GM12891 (cell line): ENCODE measurements at regions not wholly inside any gene's neighbourhood (a gene's known extent, or its start where the extent isn't known, plus 50 kb on each side); places are given as distances from the start of the nearest gene placed in this dataset.
A peak's percentile ranks its signal among the peaks of the same experiment; 100 is the strongest.
"Not testable (repeated sequence)": the region's sequence is repeated elsewhere in the genome, so short reads cannot be mapped to it uniquely, and the experiment has no call there.

Experiments
- DNase-seq: peaks from one replicate; pipeline ENCODE4 v3.0.0; 2011; ENCODE audit warnings: low spot score; ENCODE audit not compliant: insufficient read length
- FAIRE-seq: peaks from 2 replicates; lab custom pipeline; 2011; peaks lifted over from hg19 to GRCh38; lab: Jason Lieb, UNC
- PAX5 ChIP-seq: IDR thresholded peaks from 2 replicates; pipeline ENCODE4 v1.6.1; 2011; ENCODE audit warnings: low read length, moderate library complexity, mild to moderate bottlenecking; ENCODE audit not compliant: insufficient read depth, severe bottlenecking
- POLR2A ChIP-seq: IDR thresholded peaks from 2 replicates; pipeline ENCODE4 v1.6.1; 2011; ENCODE audit warnings: low read depth, low read length, control low read depth
- POLR2AphosphoS5 ChIP-seq: IDR thresholded peaks from 2 replicates; pipeline ENCODE4 v1.6.1; 2011; ENCODE audit warnings: low read depth, low read length, control low read depth
- POU2F2 ChIP-seq: IDR thresholded peaks from 2 replicates; pipeline ENCODE4 v1.6.1; 2011; ENCODE audit warnings: low read depth, mild to moderate bottlenecking, control low read depth, low read length, moderate library complexity
- SPI1 ChIP-seq: IDR thresholded peaks from 2 replicates; pipeline ENCODE4 v1.6.1; 2011; ENCODE audit warnings: low read depth, low read length, control low read depth
- TAF1 ChIP-seq: IDR thresholded peaks from 2 replicates; pipeline ENCODE4 v1.6.1; 2011; ENCODE audit warnings: low read depth, low read length, control low read depth

GRCh38 chr2:58767828-58768714 is 526.9 kb upstream of the FANCL start:
- FAIRE-seq (no peak), DNase-seq (no peak)
- TF ChIP-seq POU2F2 (no peak), PAX5 (no peak), POLR2AphosphoS5 (no peak), SPI1 (no peak), POLR2A (no peak), TAF1 (no peak)

- TF ChIP-seq PAX5: no peak
- no peak for TF ChIP-seq POU2F2
- TF ChIP-seq POLR2A: no peak
- no peak for TF ChIP-seq SPI1
- no peak for TF ChIP-seq POLR2AphosphoS5
- TF ChIP-seq TAF1: no peak
- DNase-seq (no peak), FAIRE-seq (no peak)
Observed at GRCh38 chr2:58764338-58765104, 523.4 kb upstream of the FANCL start.

DNA sequence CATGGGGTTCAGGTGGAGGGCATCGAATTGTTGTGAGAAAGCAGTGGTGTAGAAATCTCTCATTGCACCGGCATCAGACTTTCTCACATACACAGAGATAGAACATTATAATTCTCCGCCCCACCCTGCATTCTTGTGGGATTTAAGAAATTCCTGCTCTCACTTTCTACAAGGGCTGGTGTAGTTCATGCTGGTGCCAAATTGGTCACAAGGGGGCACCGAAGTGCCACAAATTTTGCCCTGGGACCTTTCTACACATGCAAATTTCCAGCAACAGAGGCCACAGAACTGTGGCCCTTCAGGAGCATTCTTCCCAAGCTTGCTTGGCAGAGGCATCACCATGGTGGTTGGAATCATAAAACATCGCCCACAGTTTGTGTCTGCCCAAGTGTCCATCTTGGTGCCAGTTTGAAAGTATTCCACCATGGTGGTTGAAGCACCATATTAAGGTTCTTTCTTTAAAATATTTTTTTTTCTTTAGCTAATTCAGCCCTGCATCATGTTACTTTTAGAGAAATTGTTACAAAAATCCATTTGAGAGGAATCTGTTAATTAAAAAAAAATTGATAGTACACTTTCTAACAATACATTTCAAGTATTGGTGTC is 521.2 kb upstream of the FANCL start:
- FAIRE-seq (peak; percentile 76), DNase-seq (peak; percentile 3)
- TF ChIP-seq POLR2A (no peak), POU2F2 (peak; percentile 79; the same call in 1 of the 2 replicates)

DNA sequence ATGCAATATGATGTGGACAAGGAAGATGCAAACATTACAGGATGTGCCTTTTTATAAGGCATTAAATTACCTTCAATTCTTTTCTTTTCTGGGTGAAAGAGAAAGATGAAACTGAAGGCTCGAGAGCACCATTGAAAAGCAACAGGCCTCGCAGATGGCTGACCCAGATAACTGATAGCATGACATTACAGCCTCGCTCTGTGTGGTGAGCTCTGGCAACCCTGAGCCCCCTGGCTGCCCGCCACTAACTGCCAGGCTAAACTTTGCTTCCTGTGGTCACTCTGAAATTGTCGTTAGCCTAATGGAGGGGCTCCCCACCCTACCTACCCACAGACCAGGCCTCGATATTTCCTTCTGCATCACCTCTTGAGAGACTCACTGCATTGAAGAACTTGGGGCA is 516.8 kb upstream of the FANCL start:
- DNase-seq: no peak
- no peak for TF ChIP-seq POLR2AphosphoS5
- TF ChIP-seq POLR2A: no peak
- no peak for TF ChIP-seq POU2F2
- FAIRE-seq: no peak

- no peak for TF ChIP-seq SPI1
- no peak for TF ChIP-seq POU2F2
- no peak for TF ChIP-seq PAX5
- DNase-seq (no peak), FAIRE-seq (no peak)
Observed at GRCh38 chr2:58756336-58756735, 515.2 kb upstream of the FANCL start.

DNA sequence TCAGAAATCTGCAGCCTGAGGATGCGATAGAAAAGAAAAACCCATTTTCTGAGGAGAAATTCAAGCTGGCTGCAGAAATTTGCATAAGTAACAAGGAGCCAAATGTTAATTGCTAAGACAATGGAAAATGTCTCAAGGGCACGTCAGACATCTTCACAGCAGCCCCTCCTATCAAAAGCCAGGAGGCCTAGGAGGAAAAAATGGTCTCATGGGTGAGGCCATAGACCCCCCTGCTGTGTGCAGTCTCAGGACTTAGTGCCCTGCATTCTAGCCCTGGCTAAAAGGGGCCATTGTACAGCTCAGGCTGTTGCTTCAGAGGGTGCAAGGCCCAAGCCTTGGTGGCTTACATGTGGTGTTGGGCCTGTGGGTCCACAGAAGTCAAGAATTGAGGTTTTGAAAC is 511.4 kb upstream of the FANCL start:
- DNase-seq: not testable (repeated sequence)

DNA sequence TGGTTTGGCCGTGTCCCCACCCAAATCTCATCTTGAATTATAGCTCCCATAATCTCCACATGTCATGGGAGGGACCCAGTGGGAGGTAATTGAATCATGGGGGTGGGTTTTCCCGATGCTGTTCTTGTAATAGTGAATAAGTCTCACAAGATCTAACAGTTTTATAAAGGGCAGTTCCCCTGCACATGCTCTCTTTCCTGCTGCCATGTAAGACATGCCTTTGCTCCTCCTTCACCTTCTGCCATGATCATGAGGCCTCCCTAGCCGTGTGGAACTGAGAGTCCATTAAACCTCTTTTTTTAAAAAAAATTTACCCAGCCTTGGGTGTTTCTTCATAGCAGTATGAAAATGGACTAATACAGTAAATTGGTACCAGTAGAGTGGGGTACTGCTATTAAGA is 510.6 kb upstream of the FANCL start:
- not testable (repeated sequence) for DNase-seq, FAIRE-seq

More for the DNA sequence above, 511.4 kb upstream of the FANCL start:
- FAIRE-seq: not testable (repeated sequence)

GRCh38 chr2:58749041-58749440 is 507.9 kb upstream of the FANCL start:
- no peak for DNase-seq
- TF ChIP-seq SPI1 (no peak), POU2F2 (no peak), PAX5 (no peak), POLR2A (no peak), TAF1 (no peak), POLR2AphosphoS5 (no peak)
- FAIRE-seq: no peak

GRCh38 chr2:58745334-58745733 is 504.2 kb upstream of the FANCL start:
- not testable (repeated sequence) for FAIRE-seq

GRCh38 chr2:58740426-58740825 is 499.3 kb upstream of the FANCL start:
- TF ChIP-seq POLR2A (no peak), SPI1 (no peak), POU2F2 (no peak), POLR2AphosphoS5 (no peak), TAF1 (no peak), PAX5 (no peak)
- FAIRE-seq (no peak), DNase-seq (no peak)

More at GRCh38 chr2:58745334-58745733, 504.2 kb upstream of the FANCL start:
- DNase-seq: not testable (repeated sequence)
